Vagina (tissue), 2 donors: ENCODE measurements at regions not wholly inside any gene's neighbourhood (a gene's known extent, or its start where the extent isn't known, plus 50 kb on each side); places are given as distances from the start of the nearest gene placed in this dataset.

Experiments
- POLR2A ChIP-seq, 2 donors: fragments of 450-650 bp; IDR thresholded peaks; one replicate each; pipeline ENCODE4 v1.6.1; 2017; ENCODE audit warnings: antibody characterized with exemption in 2 of 2, mild to moderate bottlenecking in 2 of 2, moderate library complexity in 2 of 2
- TF ChIP-seq, protein P1 (sequence below), 3 experiments: fragments of 450-650 bp in 2 of 3; fragments of 200-600 bp in 1 of 3; sonication (generic) in 1 of 3; IDR thresholded peaks; one replicate each; pipeline ENCODE4 v1.5.1; 2017 to 2019; ENCODE audit warnings: antibody characterized with exemption in 3 of 3, mild to moderate bottlenecking in 2 of 3, moderate library complexity in 2 of 3

- TF ChIP-seq, protein P1, sequence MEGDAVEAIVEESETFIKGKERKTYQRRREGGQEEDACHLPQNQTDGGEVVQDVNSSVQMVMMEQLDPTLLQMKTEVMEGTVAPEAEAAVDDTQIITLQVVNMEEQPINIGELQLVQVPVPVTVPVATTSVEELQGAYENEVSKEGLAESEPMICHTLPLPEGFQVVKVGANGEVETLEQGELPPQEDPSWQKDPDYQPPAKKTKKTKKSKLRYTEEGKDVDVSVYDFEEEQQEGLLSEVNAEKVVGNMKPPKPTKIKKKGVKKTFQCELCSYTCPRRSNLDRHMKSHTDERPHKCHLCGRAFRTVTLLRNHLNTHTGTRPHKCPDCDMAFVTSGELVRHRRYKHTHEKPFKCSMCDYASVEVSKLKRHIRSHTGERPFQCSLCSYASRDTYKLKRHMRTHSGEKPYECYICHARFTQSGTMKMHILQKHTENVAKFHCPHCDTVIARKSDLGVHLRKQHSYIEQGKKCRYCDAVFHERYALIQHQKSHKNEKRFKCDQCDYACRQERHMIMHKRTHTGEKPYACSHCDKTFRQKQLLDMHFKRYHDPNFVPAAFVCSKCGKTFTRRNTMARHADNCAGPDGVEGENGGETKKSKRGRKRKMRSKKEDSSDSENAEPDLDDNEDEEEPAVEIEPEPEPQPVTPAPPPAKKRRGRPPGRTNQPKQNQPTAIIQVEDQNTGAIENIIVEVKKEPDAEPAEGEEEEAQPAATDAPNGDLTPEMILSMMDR (IDR thresholded peaks at IDR 0.05) = no peak
- TF ChIP-seq POLR2A (IDR thresholded peaks at IDR 0.05) = no peak
Observed at GRCh38 chr6:156379392-156380289, 397.5 kb upstream of the ARID1B start.
